Panc1 (cell line): ENCODE measurements at regions not wholly inside any gene's neighbourhood (a gene's known extent, or its start where the extent isn't known, plus 50 kb on each side); places are given as distances from the start of the nearest gene placed in this dataset.
A peak's percentile ranks its signal among the peaks of the same experiment; 100 is the strongest.

ENCODE experiments used
- ATAC-seq: fragments of 200-7000 bp; cut with Tn5 transposase; 2 replicates; pipeline ENCODE4 v1.9.1; 2020; ENCODE audit warnings: mild to moderate bottlenecking, moderate library complexity
- BruUV-seq: library from RNA; stranded (reverse); fragments of 400-500 nt; replicated peaks from 2 replicates; lab custom pipeline; 2021; lab: Mats Ljungman, UMichigan
- CTCF ChIA-PET: fragments of 300-600 bp; sonication (Branson Sonifier 250); formaldehyde crosslinking; loops from one replicate; lab custom pipeline; 2022; ENCODE audit warnings: antibody characterized with exemption; lab: Charles Lee
- POLR2A ChIA-PET: fragments of 300-600 bp; sonication (Branson Sonifier 250); formaldehyde crosslinking; loops from one replicate; lab custom pipeline; 2022; ENCODE audit warnings: antibody characterized with exemption; lab: Charles Lee
- DNase-seq: peaks from one replicate; pipeline ENCODE4 v3.0.0-alpha.2; 2010; ENCODE audit warnings: low read depth, low spot score
- H3K27ac ChIP-seq: 2 replicates; pipeline ENCODE4 v1.5.1; 2011; ENCODE audit warnings: mild to moderate bottlenecking, low read length, inconsistent platforms
- H3K27me3 ChIP-seq: fragments of 200-500 bp; sonication (Bioruptor generic); 2 replicates; pipeline ENCODE4 v1.6.0; 2014; ENCODE audit warnings: low read length, inconsistent platforms; ENCODE audit not compliant: control insufficient read depth, insufficient read depth
- H3K36me3 ChIP-seq: fragments of 200-500 bp; sonication (Bioruptor generic); 2 replicates; pipeline ENCODE4 v1.5.1; 2014; ENCODE audit warnings: inconsistent platforms, mild to moderate bottlenecking, low read length, moderate library complexity; ENCODE audit not compliant: control insufficient read depth, insufficient read depth
- H3K4me1 ChIP-seq: 2 replicates; pipeline ENCODE4 v1.5.1; 2011; ENCODE audit warnings: inconsistent platforms, mild to moderate bottlenecking, low read length, moderate library complexity; ENCODE audit not compliant: control insufficient read depth, insufficient read depth
- H3K4me3 ChIP-seq, 2 experiments: 2 replicates each; pipeline ENCODE4 v1.5.1; 2011 to 2012; ENCODE audit warnings: low read depth in 2 of 2, low read length in 2 of 2, mild to moderate bottlenecking in 2 of 2, inconsistent platforms in 1 of 2, moderate library complexity in 1 of 2
- H3K9me3 ChIP-seq: fragments of 200-500 bp; sonication (Bioruptor generic); 2 replicates; pipeline ENCODE4 v1.5.1; 2014; ENCODE audit warnings: low read depth, mild to moderate bottlenecking, inconsistent platforms, low read length, moderate library complexity; ENCODE audit not compliant: control insufficient read depth, insufficient read depth
- POLR2AphosphoS5 ChIP-seq: IDR thresholded peaks from 2 replicates; pipeline ENCODE4 v1.6.1; 2012; ENCODE audit warnings: mild to moderate bottlenecking, low read depth, low read length, moderate library complexity
- REST ChIP-seq, 2 experiments: IDR thresholded peaks; 2 replicates each; pipeline ENCODE4 v1.6.1; 2011 to 2012; ENCODE audit warnings: low read depth in 2 of 2, control low read depth in 1 of 2, low read length in 1 of 2, mild to moderate bottlenecking in 1 of 2, moderate library complexity in 1 of 2; ENCODE audit not compliant: insufficient read depth in 1 of 2
- SIN3A ChIP-seq: IDR thresholded peaks from 2 replicates; pipeline ENCODE4 v1.6.1; 2012; ENCODE audit warnings: low read depth, mild to moderate bottlenecking, low read length, moderate library complexity, borderline replicate concordance; ENCODE audit not compliant: insufficient read depth
- TCF7L2 ChIP-seq: IDR thresholded peaks from 2 replicates; pipeline ENCODE4 v1.6.1; 2011; ENCODE audit warnings: mild to moderate bottlenecking, low read depth, low read length, inconsistent platforms
- in situ Hi-C: cut with HindIII; loops from 2 replicates; pipeline ENCODE4 v1.10.0; 2016; ENCODE audit warnings: low sequenced_read_pairs, low pct_unique_long_range_greater_than_20kb
- intact Hi-C: fragments of 100-400 bp; cut with micrococcal nuclease; formaldehyde crosslinking; loops from one replicate; pipeline ENCODE4 v1.10.0; 2022; ENCODE audit not compliant: unreplicated experiment
- TF ChIP-seq, protein P1 (sequence below): fragments of 450-650 bp; IDR thresholded peaks from 2 replicates; pipeline ENCODE4 v1.5.1; 2017; ENCODE audit warnings: mild to moderate bottlenecking

DNA sequence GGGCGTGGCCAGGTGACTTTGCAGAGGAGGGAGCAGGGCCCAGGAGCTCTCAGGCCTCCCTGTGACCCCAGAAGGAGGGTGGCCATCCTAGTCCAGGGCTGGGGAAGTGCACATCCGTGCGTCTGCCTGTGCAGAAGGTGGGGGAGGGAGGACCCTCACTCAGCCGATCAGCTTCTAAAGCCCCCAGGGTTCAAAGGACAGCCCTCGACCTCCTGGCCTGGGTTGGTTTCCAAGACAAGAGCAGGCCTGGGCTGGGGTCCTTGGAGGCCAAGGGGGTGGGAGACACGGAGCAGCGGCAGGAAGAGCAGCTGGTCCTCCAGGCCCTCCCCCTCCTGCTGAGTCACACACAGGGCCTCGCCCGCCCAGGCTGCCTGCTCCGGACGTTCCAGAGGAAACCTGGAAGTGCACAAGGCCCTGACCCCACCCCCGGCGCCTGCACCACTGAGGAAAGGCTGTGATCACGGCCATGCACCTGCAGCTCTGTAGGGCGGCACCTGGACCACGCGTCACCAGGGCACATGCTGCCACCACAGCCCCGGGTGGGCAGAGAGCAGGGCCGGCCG is 67.1 kb upstream of the ZNF469 start:
- CTCF ChIA-PET: no interaction called here
- intact Hi-C loops: no loop called here
- Histone ChIP-seq H3K27ac (no peak overlapping the region), H3K9me3 (no peaks in the 10 kb centered on the region), H3K27me3 (no peaks in the 10 kb centered on the region), H3K4me1 (no peaks in the 10 kb centered on the region), H3K4me3 (no peak overlapping the region), H3K36me3 (no peaks in the 10 kb centered on the region)
- POLR2A ChIA-PET: interaction anchor here (0.7 kb wide), 1 partner anchor 96 kb away, joined by 7 read pairs; no protein-coding TSS in a partner anchor
- ATAC-seq: peak; percentile 75
- BruUV-seq: no TSS peak
- in situ Hi-C loops: no loop called here
- no peak for TF ChIP-seq TCF7L2
- TF ChIP-seq, protein P1, sequence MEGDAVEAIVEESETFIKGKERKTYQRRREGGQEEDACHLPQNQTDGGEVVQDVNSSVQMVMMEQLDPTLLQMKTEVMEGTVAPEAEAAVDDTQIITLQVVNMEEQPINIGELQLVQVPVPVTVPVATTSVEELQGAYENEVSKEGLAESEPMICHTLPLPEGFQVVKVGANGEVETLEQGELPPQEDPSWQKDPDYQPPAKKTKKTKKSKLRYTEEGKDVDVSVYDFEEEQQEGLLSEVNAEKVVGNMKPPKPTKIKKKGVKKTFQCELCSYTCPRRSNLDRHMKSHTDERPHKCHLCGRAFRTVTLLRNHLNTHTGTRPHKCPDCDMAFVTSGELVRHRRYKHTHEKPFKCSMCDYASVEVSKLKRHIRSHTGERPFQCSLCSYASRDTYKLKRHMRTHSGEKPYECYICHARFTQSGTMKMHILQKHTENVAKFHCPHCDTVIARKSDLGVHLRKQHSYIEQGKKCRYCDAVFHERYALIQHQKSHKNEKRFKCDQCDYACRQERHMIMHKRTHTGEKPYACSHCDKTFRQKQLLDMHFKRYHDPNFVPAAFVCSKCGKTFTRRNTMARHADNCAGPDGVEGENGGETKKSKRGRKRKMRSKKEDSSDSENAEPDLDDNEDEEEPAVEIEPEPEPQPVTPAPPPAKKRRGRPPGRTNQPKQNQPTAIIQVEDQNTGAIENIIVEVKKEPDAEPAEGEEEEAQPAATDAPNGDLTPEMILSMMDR: no peak
- no peak for TF ChIP-seq POLR2AphosphoS5
- no peak for TF ChIP-seq SIN3A
- TF ChIP-seq REST (IDR thresholded peaks at IDR 0.05; ENCODE audit: insufficient read depth in 1 of 2, low read depth in 2 of 2, low read length in 1 of 2): no peak
- DNase-seq: no peak

DNA sequence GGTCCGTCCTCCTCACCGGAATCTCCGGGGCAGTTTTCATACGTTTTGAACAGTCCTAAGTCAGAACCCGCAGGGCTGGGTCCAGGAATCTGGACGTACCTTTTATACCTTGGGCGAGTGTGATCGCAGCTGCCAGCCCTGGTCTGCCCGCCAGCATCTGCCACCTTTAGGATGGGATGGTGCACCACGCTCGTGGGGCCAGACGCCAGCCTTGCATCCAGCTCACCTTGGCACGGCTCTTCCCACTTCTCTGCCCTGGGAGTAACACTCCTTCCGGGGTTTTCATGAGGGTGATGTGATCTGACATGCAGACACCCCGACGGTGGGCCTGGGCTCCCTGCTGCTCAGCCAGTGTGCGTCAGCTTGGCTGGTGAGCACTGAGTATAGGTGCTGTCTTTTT is 66.6 kb upstream of the ZNF469 start:
- CTCF ChIA-PET: no interaction called here
- POLR2A ChIA-PET: interaction anchor here (0.7 kb wide), 1 partner anchor 96 kb away, joined by 7 read pairs; no protein-coding TSS in a partner anchor
- TF ChIP-seq REST (IDR thresholded peaks at IDR 0.05; ENCODE audit: insufficient read depth in 1 of 2, low read depth in 2 of 2, low read length in 1 of 2) (no peak), POLR2AphosphoS5 (no peak), SIN3A (no peak), TCF7L2 (no peak)
- TF ChIP-seq, protein P1: no peak
- no peaks in the 10 kb centered on the region for H3K4me1 ChIP-seq
- no peak for ATAC-seq
- H3K36me3 ChIP-seq: no peaks in the 10 kb centered on the region
- H3K9me3 ChIP-seq: no peaks in the 10 kb centered on the region
- no TSS peak for BruUV-seq
- H3K27me3 ChIP-seq: no peaks in the 10 kb centered on the region
- intact Hi-C loops (no loop called here), in situ Hi-C loops (no loop called here)
- DNase-seq: no peak
- H3K27ac ChIP-seq: no peak overlapping the region
- no peak overlapping the region for H3K4me3 ChIP-seq
